ENCODE measurements at regions not wholly inside any gene's neighbourhood (a gene's known extent, or its start where the extent isn't known, plus 50 kb on each side); places are given as distances from the start of the nearest gene placed in this dataset.

DNA sequence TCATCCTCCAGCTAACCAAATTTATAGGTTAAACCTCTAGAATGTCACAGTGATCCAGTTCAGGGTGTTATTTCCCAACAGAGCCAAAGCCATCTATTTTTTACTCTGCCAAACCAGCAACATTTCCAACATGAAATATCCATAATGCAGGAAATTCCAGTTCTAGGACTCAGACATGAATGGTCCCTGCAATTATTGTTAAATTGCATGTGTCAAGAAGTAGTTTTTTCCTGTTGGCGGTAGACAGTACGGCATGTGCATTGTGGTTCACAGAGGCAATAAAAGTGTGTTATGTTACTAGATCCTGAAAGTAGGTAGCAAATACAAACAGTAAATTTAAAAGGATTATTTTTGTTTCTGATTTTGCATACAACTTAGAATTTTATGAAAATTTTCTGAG lies 215.7 kb upstream of the THBS1 start:
- DNase-seq (ENCODE audit: low spot score) (no peak), ATAC-seq (no peak), FAIRE-seq (no peak)
- CTCF ChIA-PET (ENCODE audit: low intra/inter-chr PET ratio, low total read pairs), result no interaction called here
- in situ Hi-C loops (cut with HindIII; ENCODE audit: extremely low pct_ligation_motif_present, low pct_unique_long_range_greater_than_20kb) (no loop called here), intact Hi-C loops (cut with micrococcal nuclease; ENCODE audit: unreplicated experiment) (loop anchor here (10.0 kb wide), 1 partner anchor 240 kb away; no protein-coding TSS in a partner anchor)
- no peak overlapping the region for H3K4me2 ChIP-seq (ENCODE audit: low read depth, low read length)
- no peak for TF ChIP-seq ZNF160 (CRISPR knock-in tag; IDR thresholded peaks at IDR 0.05)
- TF ChIP-seq ZNF792 (CRISPR knock-in tag; IDR thresholded peaks at IDR 0.05), result no peak
- no peak for TF ChIP-seq ETV5 (CRISPR knock-in tag; IDR thresholded peaks at IDR 0.05; ENCODE audit: borderline replicate concordance)
- TF ChIP-seq EZH2 (conservative IDR thresholded peaks at IDR 0.05; ENCODE audit: low read depth, low read length), result no peak
- TF ChIP-seq, protein P1, sequence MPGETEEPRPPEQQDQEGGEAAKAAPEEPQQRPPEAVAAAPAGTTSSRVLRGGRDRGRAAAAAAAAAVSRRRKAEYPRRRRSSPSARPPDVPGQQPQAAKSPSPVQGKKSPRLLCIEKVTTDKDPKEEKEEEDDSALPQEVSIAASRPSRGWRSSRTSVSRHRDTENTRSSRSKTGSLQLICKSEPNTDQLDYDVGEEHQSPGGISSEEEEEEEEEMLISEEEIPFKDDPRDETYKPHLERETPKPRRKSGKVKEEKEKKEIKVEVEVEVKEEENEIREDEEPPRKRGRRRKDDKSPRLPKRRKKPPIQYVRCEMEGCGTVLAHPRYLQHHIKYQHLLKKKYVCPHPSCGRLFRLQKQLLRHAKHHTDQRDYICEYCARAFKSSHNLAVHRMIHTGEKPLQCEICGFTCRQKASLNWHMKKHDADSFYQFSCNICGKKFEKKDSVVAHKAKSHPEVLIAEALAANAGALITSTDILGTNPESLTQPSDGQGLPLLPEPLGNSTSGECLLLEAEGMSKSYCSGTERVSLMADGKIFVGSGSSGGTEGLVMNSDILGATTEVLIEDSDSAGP (CRISPR knock-in tag; IDR thresholded peaks at IDR 0.05; ENCODE audit: borderline replicate concordance), result no peak
- no peak for TF ChIP-seq SP1 (IDR thresholded peaks at IDR 0.05)
- no peak for TF ChIP-seq SP1 (CRISPR knock-in tag; IDR thresholded peaks at IDR 0.05)
- no peak for TF ChIP-seq BRCA1 (CRISPR knock-in tag; IDR thresholded peaks at IDR 0.05)
- no peak for TF ChIP-seq SUZ12 (IDR thresholded peaks at IDR 0.05; ENCODE audit: low read depth, low read length)
- TF ChIP-seq, protein P2, sequence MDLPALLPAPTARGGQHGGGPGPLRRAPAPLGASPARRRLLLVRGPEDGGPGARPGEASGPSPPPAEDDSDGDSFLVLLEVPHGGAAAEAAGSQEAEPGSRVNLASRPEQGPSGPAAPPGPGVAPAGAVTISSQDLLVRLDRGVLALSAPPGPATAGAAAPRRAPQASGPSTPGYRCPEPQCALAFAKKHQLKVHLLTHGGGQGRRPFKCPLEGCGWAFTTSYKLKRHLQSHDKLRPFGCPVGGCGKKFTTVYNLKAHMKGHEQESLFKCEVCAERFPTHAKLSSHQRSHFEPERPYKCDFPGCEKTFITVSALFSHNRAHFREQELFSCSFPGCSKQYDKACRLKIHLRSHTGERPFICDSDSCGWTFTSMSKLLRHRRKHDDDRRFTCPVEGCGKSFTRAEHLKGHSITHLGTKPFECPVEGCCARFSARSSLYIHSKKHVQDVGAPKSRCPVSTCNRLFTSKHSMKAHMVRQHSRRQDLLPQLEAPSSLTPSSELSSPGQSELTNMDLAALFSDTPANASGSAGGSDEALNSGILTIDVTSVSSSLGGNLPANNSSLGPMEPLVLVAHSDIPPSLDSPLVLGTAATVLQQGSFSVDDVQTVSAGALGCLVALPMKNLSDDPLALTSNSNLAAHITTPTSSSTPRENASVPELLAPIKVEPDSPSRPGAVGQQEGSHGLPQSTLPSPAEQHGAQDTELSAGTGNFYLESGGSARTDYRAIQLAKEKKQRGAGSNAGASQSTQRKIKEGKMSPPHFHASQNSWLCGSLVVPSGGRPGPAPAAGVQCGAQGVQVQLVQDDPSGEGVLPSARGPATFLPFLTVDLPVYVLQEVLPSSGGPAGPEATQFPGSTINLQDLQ (CRISPR knock-in tag; IDR thresholded peaks at IDR 0.05), result no peak
- TF ChIP-seq ZNF367 (CRISPR knock-in tag; IDR thresholded peaks at IDR 0.05; ENCODE audit: borderline replicate concordance), result no peak
- TF ChIP-seq ZNF709 (CRISPR knock-in tag; IDR thresholded peaks at IDR 0.05), result no peak
- no peak for TF ChIP-seq NCOA2 (CRISPR knock-in tag; IDR thresholded peaks at IDR 0.05)
- no peak for TF ChIP-seq MTA3 (CRISPR knock-in tag; IDR thresholded peaks at IDR 0.05)
- TF ChIP-seq RXRB (CRISPR knock-in tag; IDR thresholded peaks at IDR 0.05; ENCODE audit: borderline replicate concordance), result no peak
- TF ChIP-seq ZNF577 (CRISPR knock-in tag; IDR thresholded peaks at IDR 0.05; ENCODE audit: borderline replicate concordance, low read depth), result no peak
- TF ChIP-seq, protein P3, sequence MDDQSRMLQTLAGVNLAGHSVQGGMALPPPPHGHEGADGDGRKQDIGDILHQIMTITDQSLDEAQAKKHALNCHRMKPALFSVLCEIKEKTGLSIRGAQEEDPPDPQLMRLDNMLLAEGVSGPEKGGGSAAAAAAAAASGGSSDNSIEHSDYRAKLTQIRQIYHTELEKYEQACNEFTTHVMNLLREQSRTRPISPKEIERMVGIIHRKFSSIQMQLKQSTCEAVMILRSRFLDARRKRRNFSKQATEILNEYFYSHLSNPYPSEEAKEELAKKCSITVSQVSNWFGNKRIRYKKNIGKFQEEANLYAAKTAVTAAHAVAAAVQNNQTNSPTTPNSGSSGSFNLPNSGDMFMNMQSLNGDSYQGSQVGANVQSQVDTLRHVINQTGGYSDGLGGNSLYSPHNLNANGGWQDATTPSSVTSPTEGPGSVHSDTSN (CRISPR knock-in tag; IDR thresholded peaks at IDR 0.05; ENCODE audit: borderline replicate concordance), result no peak
- TF ChIP-seq ZNF296 (CRISPR knock-in tag; conservative IDR thresholded peaks at IDR 0.05), result no peak
- no peak for TF ChIP-seq ZNF224 (CRISPR knock-in tag; IDR thresholded peaks at IDR 0.05)
- TF ChIP-seq HNF4A (CRISPR knock-in tag; IDR thresholded peaks at IDR 0.05), result no peak
- no TSS peak for BruUV-seq (replicated peaks)
- no peaks in the 10 kb centered on the region for H3K79me2 ChIP-seq (ENCODE audit: insufficient read depth, low read length)
- no peak overlapping the region for H3K27ac ChIP-seq (ENCODE audit: extremely low read length, insufficient read depth, low read length)
- H3K4me1 ChIP-seq (ENCODE audit: insufficient read depth, low read length), result peaks cover 46% of the 10 kb centered on the region
- no peaks in the 10 kb centered on the region for H4K20me1 ChIP-seq (ENCODE audit: insufficient read depth, low read length)
- no peak overlapping the region for H3K9ac ChIP-seq (ENCODE audit: insufficient read depth, low read depth, low read length)
- H3K27me3 ChIP-seq (ENCODE audit: control insufficient read depth in 1 of 2, insufficient read depth in 2 of 2, low read length in 2 of 2), result no peaks in the 10 kb centered on the region
- no peak overlapping the region for H2AFZ ChIP-seq (ENCODE audit: low read length)
- H3K9me3 ChIP-seq (ENCODE audit: low read length), result peaks cover 14% of the 10 kb centered on the region
- H3K36me3 ChIP-seq (replicated peaks in 1 of 2; ENCODE audit: control insufficient read depth in 1 of 2, insufficient read depth in 2 of 2, low read length in 2 of 2), result no peaks in the 10 kb centered on the region
- WGBS (ENCODE audit: low lambda C conversion rate), result 98% methylated on average over 2 of the region's 2 CpGs
- H3K4me3 ChIP-seq (replicated peaks in 1 of 3; ENCODE audit: insufficient read depth in 1 of 3, low read depth in 2 of 3, low read length in 3 of 3), result no peak overlapping the region
- POLR2A ChIA-PET, result no interaction called here
